Fibroblast of lung (primary cell): ENCODE measurements at regions not wholly inside any gene's neighbourhood (a gene's known extent, or its start where the extent isn't known, plus 50 kb on each side); places are given as distances from the start of the nearest gene placed in this dataset.

ENCODE experiments used
- DNase-seq, 2 donors: peaks; one replicate each; pipeline versions ENCODE4 v3.0.0 to v3.0.0-alpha.2; 2010; ENCODE audit warnings: low read depth in 2 of 2
- H2AFZ ChIP-seq: 2 replicates; pipeline ENCODE4 v1.5.1; 2012; ENCODE audit warnings: low read length, control low read depth, inconsistent platforms
- H3K27ac ChIP-seq: 2 replicates; pipeline ENCODE4 v1.5.1; 2011; ENCODE audit warnings: low read length, control low read depth; ENCODE audit not compliant: insufficient read depth
- H3K27me3 ChIP-seq: 2 replicates; pipeline ENCODE4 v1.5.1; 2011; ENCODE audit warnings: mild to moderate bottlenecking, low read length; ENCODE audit not compliant: control insufficient read depth, insufficient read depth
- H3K36me3 ChIP-seq: 2 replicates; pipeline ENCODE4 v1.5.1; 2011; ENCODE audit warnings: low read length; ENCODE audit not compliant: control insufficient read depth, insufficient read depth
- H3K4me1 ChIP-seq: 2 replicates; pipeline ENCODE4 v1.5.1; 2011; ENCODE audit warnings: low read length; ENCODE audit not compliant: control insufficient read depth, insufficient read depth; ENCODE audit errors: extremely low read depth
- H3K4me2 ChIP-seq: 2 replicates; pipeline ENCODE4 v1.5.1; 2011; ENCODE audit warnings: low read length, control low read depth; ENCODE audit not compliant: insufficient read depth; ENCODE audit errors: extremely low read depth
- H3K4me3 ChIP-seq, 4 experiments: fragments of 200-600 bp in 1 of 4; sonication (generic) in 1 of 4; replicated peaks in 1 of 4; 2 replicates each; pipeline ENCODE4 v1.5.1; 2011 to 2016; ENCODE audit warnings: low read length in 4 of 4, low read depth in 3 of 4, mild to moderate bottlenecking in 3 of 4, control low read depth in 2 of 4, inconsistent platforms in 1 of 4, mixed read lengths in 1 of 4; ENCODE audit not compliant: insufficient read depth in 1 of 4; ENCODE audit errors: control extremely low read depth in 1 of 4
- H3K79me2 ChIP-seq: 2 replicates; pipeline ENCODE4 v1.5.1; 2012; ENCODE audit warnings: mild to moderate bottlenecking, low read length, inconsistent platforms; ENCODE audit not compliant: control insufficient read depth, insufficient read depth
- H3K9ac ChIP-seq: 2 replicates; pipeline ENCODE4 v1.5.1; 2011; ENCODE audit warnings: mild to moderate bottlenecking, low read length, control low read depth; ENCODE audit not compliant: insufficient read depth
- H3K9me3 ChIP-seq: 2 replicates; pipeline ENCODE4 v1.5.1; 2012; ENCODE audit warnings: low read depth, low read length; ENCODE audit not compliant: control insufficient read depth, insufficient read depth
- H4K20me1 ChIP-seq: 2 replicates; pipeline ENCODE4 v1.5.1; 2011; ENCODE audit warnings: low read length; ENCODE audit not compliant: control insufficient read depth, insufficient read depth; ENCODE audit errors: extremely low read depth
- CTCF ChIP-seq, 2 donors: IDR thresholded peaks in 1 of 2; conservative IDR thresholded peaks in 1 of 2; 1 replicate in 1 of 2; 2 replicates in 1 of 2; pipeline ENCODE4 v1.5.1; 2011 to 2012; ENCODE audit warnings: low read length in 2 of 2, control low read depth in 1 of 2, inconsistent platforms in 1 of 2, low read depth in 1 of 2, mild to moderate bottlenecking in 1 of 2
- EZH2 ChIP-seq: IDR thresholded peaks from 2 replicates; pipeline ENCODE4 v1.5.1; 2012; ENCODE audit warnings: low read length, control low read depth, mild to moderate bottlenecking; ENCODE audit errors: missing control alignments

- no peaks in the 10 kb centered on the region for H3K79me2 ChIP-seq
- no peaks in the 10 kb centered on the region for H3K9me3 ChIP-seq
- H3K27me3 ChIP-seq: peaks cover 3% of the 10 kb centered on the region
- no peak overlapping the region for H3K9ac ChIP-seq
- no peaks in the 10 kb centered on the region for H4K20me1 ChIP-seq
- no peaks in the 10 kb centered on the region for H3K4me1 ChIP-seq
- TF ChIP-seq CTCF (conservative IDR thresholded peaks at IDR 0.05 in 1 of 2, IDR thresholded peaks at IDR 0.05 in 1 of 2; ENCODE audit: low read depth in 1 of 2, low read length in 2 of 2) (no peak), EZH2 (no peak)
- H3K4me2 ChIP-seq: no peak overlapping the region
- no peak overlapping the region for H3K4me3 ChIP-seq
- no peak for DNase-seq
- H3K36me3 ChIP-seq: no peaks in the 10 kb centered on the region
- H3K27ac ChIP-seq: no peak overlapping the region
- no peak overlapping the region for H2AFZ ChIP-seq
Observed at GRCh38 chr5:109937951-109938350, 248.2 kb downstream of the MAN2A1 start.

GRCh38 chr5:109938453-109938852 is 248.7 kb downstream of the MAN2A1 start:
- Histone ChIP-seq H3K27ac (no peak overlapping the region), H3K4me2 (no peak overlapping the region), H3K9me3 (no peaks in the 10 kb centered on the region), H3K27me3 (peaks cover 3% of the 10 kb centered on the region), H4K20me1 (no peaks in the 10 kb centered on the region), H3K36me3 (no peaks in the 10 kb centered on the region), H3K4me3 (no peak overlapping the region), H3K4me1 (no peaks in the 10 kb centered on the region), H2AFZ (no peak overlapping the region), H3K79me2 (no peaks in the 10 kb centered on the region), H3K9ac (no peak overlapping the region)
- no peak for DNase-seq
- TF ChIP-seq CTCF (conservative IDR thresholded peaks at IDR 0.05 in 1 of 2, IDR thresholded peaks at IDR 0.05 in 1 of 2; ENCODE audit: low read depth in 1 of 2, low read length in 2 of 2): no peak
- TF ChIP-seq EZH2: no peak

- Histone ChIP-seq H3K79me2 (no peaks in the 10 kb centered on the region), H3K27ac (no peak overlapping the region), H3K4me2 (no peak overlapping the region), H3K4me3 (no peak overlapping the region), H3K9ac (no peak overlapping the region), H3K36me3 (no peaks in the 10 kb centered on the region), H3K27me3 (peaks cover 3% of the 10 kb centered on the region), H2AFZ (no peak overlapping the region), H3K9me3 (no peaks in the 10 kb centered on the region), H4K20me1 (no peaks in the 10 kb centered on the region), H3K4me1 (no peaks in the 10 kb centered on the region)
- DNase-seq: peak; percentile 42 to 70
- TF ChIP-seq EZH2: no peak
- TF ChIP-seq CTCF (conservative IDR thresholded peaks at IDR 0.05 in 1 of 2, IDR thresholded peaks at IDR 0.05 in 1 of 2; ENCODE audit: low read depth in 1 of 2, low read length in 2 of 2): no peak
Observed at GRCh38 chr5:109939116-109939682, 249.5 kb downstream of the MAN2A1 start.
